Heart right ventricle (tissue), 16 donors: ENCODE measurements at regions not wholly inside any gene's neighbourhood (a gene's known extent, or its start where the extent isn't known, plus 50 kb on each side); places are given as distances from the start of the nearest gene placed in this dataset.
"Not testable (repeated sequence)": the region's sequence is repeated elsewhere in the genome, so short reads cannot be mapped to it uniquely, and the experiment has no call there.

Source experiments
- ATAC-seq, 8 donors: fragments of 200-7000 bp; cut with Tn5 transposase; one replicate each; pipeline ENCODE4 v1.9.1; 2020; ENCODE audit warnings: mild to moderate bottlenecking in 8 of 8, moderate library complexity in 8 of 8, moderate number of reproducible peaks in 1 of 8
- DNase-seq, 2 donors: peaks; one replicate each; pipeline ENCODE4 v3.0.0-alpha.2; 2020
- H3K27ac ChIP-seq, 10 donors: fragments of 200-600 bp; sonication (generic) in 2 of 10; one replicate each; pipeline versions ENCODE4 v1.5.0 to v1.8.0; 2020 to 2022; ENCODE audit warnings: mild to moderate bottlenecking in 3 of 10
- H3K27me3 ChIP-seq, 7 donors: fragments of 200-600 bp; one replicate each; pipeline ENCODE4 v1.8.0; 2021 to 2022; ENCODE audit warnings: mild to moderate bottlenecking in 2 of 7
- H3K36me3 ChIP-seq, 9 donors: fragments of 200-600 bp; sonication (generic) in 1 of 9; one replicate each; pipeline versions ENCODE4 v1.5.0 to v1.8.0; 2020 to 2022; ENCODE audit warnings: mild to moderate bottlenecking in 2 of 9
- H3K4me1 ChIP-seq, 9 donors: fragments of 200-600 bp; sonication (generic) in 1 of 9; one replicate each; pipeline versions ENCODE4 v1.5.0 to v1.8.0; 2020 to 2022; ENCODE audit warnings: mild to moderate bottlenecking in 4 of 9
- H3K4me3 ChIP-seq, 10 donors: fragments of 200-600 bp; sonication (generic) in 2 of 10; one replicate each; pipeline versions ENCODE4 v1.5.0 to v1.8.0; 2020 to 2022; ENCODE audit warnings: mild to moderate bottlenecking in 7 of 10, moderate library complexity in 2 of 10
- H3K9me3 ChIP-seq, 11 donors: fragments of 200-600 bp in 10 of 11; sonication (generic) in 2 of 11; one replicate each; pipeline versions ENCODE4 v1.5.0 to v1.8.0; 2013 to 2022; ENCODE audit warnings: mild to moderate bottlenecking in 2 of 11, control low read depth in 1 of 11, moderate library complexity in 1 of 11
- CTCF ChIP-seq, 9 donors: fragments of 200-600 bp; sonication (generic) in 2 of 9; IDR thresholded peaks; one replicate each; pipeline versions ENCODE4 v1.5.0 to v1.8.0; 2021 to 2022; ENCODE audit warnings: antibody characterized with exemption in 9 of 9, mild to moderate bottlenecking in 5 of 9, moderate library complexity in 1 of 9
- WGBS, 2 donors: extraction: QIAGEN DNeasy Blood & Tissue Kit; methylation state at CpG; one replicate each; pipeline ENCODE4 v1.1.7; 2013; ENCODE audit warnings: inconsistent platforms in 1 of 2; 5-methylcytosine and 5-hydroxymethylcytosine counted together
- intact Hi-C, 10 donors: fragments of 100-400 bp; cut with DNase I; formaldehyde crosslinking; loops; one replicate each; pipeline versions ENCODE4 v1.11.1 to v1.14.2; 2022
- donor health status: Arrhythmogenic right ventricular cardiomyopathy.
- donor health status: ischemic (EF 13 %, LVEDD 7.1; RV severe dilation, severe dysfunction).
- donor health status: healthy with polysubstance abuse.
- donor health status: DM: no; HTN: yes; CAD: no.
- donor health status: DM: no; HTN: no; CAD: no.
- donor health status: ischemic (EF 25% LVEDD 6.9; RV normal size, moderate dysfunction).
- donor health status: ischemic (EF 25% LVEDD 5.7; RV mildly dilated, moderate dysfunction).
- donor health status: healthy.
- donor health status: DM: yes; HTN: yes; CAD: no.
- donor health status: Ischemic cardiomyopathy.
- donor health status: ischemic (EF 35%, LVEDD 5.7; RV mildly dilated, moderate dysfunction).
- donor health status: nonischemic (EF 11% LVEDD 7.7; RV severe dilation, severe dysfunction).
- donor health status: DM: yes; HTN: yes; CAD: no.
- donor health status: PGD.
- donor health status: ischemic (EF 29% LVEDD 5.4; RV normal size, mild dysfunction).
- donor health status: nonischemic (EF 23%, LVEDD 6.1; RV moderate dilation, normal function).

- no peaks in the 10 kb centered on the region for H3K4me1 ChIP-seq
- H3K27me3 ChIP-seq = no peaks in the 10 kb centered on the region
- peaks cover 0 to 4% (median 0%) of the 10 kb centered on the region in 11 donors for H3K9me3 ChIP-seq
- H3K27ac ChIP-seq = no peak overlapping the region
- H3K36me3 ChIP-seq = no peaks in the 10 kb centered on the region
- WGBS, 2 donors = 72 to 85% methylated on average over 1 of the region's 1 CpG
- ATAC-seq (no peak), DNase-seq (no peak)
- no peak overlapping the region for H3K4me3 ChIP-seq
- TF ChIP-seq CTCF (IDR thresholded peaks at IDR 0.05) = no peak
- intact Hi-C loops = no loop called here
These were observed 243.0 kb upstream of the CYRIA start for GRCh38 chr2:16908656-16909055.

GRCh38 chr2:16907645-16908282, 242.1 kb upstream of the CYRIA start:
- no peaks in the 10 kb centered on the region for H3K36me3 ChIP-seq
- no peaks in the 10 kb centered on the region for H3K27me3 ChIP-seq
- no peak for TF ChIP-seq CTCF (IDR thresholded peaks at IDR 0.05)
- H3K4me3 ChIP-seq = no peak overlapping the region
- ATAC-seq (no peak), DNase-seq (no peak)
- no peak overlapping the region for H3K27ac ChIP-seq
- H3K9me3 ChIP-seq = peaks cover 0 to 4% (median 0%) of the 10 kb centered on the region in 11 donors
- no peaks in the 10 kb centered on the region for H3K4me1 ChIP-seq
- 71 to 76% methylated on average over 3 of the region's 3 CpGs for WGBS, 2 donors
- intact Hi-C loops = no loop called here

- H3K4me1 ChIP-seq, H3K27ac ChIP-seq, H3K9me3 ChIP-seq, intact Hi-C loops, H3K27me3 ChIP-seq, ATAC-seq, H3K36me3 ChIP-seq, DNase-seq, H3K4me3 ChIP-seq: not testable (repeated sequence)
- 83 to 96% methylated on average over 5 of the region's 5 CpGs for WGBS, 2 donors
These were observed 239.7 kb upstream of the CYRIA start for GRCh38 chr2:16905325-16905724.

GRCh38 chr2:16900405-16901025, 234.9 kb upstream of the CYRIA start:
- WGBS, 2 donors = 54 to 55% methylated on average over 6 of the region's 6 CpGs
- Histone ChIP-seq H3K4me1 (no peaks in the 10 kb centered on the region), H3K9me3 (no peaks in the 10 kb centered on the region), H3K4me3 (no peak overlapping the region), H3K27ac (no peak overlapping the region), H3K27me3 (no peaks in the 10 kb centered on the region), H3K36me3 (no peaks in the 10 kb centered on the region)
- DNase-seq (no peak), ATAC-seq (no peak)
- TF ChIP-seq CTCF (IDR thresholded peaks at IDR 0.05) = peak in 6 of 9 donors; percentile 16 to 47 (median 20)
- intact Hi-C loops = no loop called here

GRCh38 chr2:16899958-16900357, 234.3 kb upstream of the CYRIA start:
- ATAC-seq = no peak
- H3K4me1 ChIP-seq = no peaks in the 10 kb centered on the region
- H3K27me3 ChIP-seq = no peaks in the 10 kb centered on the region

More at GRCh38 chr2:16899958-16900357, 234.3 kb upstream of the CYRIA start:
- no peak for TF ChIP-seq CTCF (IDR thresholded peaks at IDR 0.05)
- no peak overlapping the region for H3K27ac ChIP-seq
- no peak for DNase-seq
- no peaks in the 10 kb centered on the region for H3K36me3 ChIP-seq
- no peaks in the 10 kb centered on the region for H3K9me3 ChIP-seq
- 76 to 85% methylated on average over 2 of the region's 2 CpGs for WGBS, 2 donors
- intact Hi-C loops = no loop called here
- H3K4me3 ChIP-seq = no peak overlapping the region
